ENCODE measurements at regions not wholly inside any gene's neighbourhood (a gene's known extent, or its start where the extent isn't known, plus 50 kb on each side); places are given as distances from the start of the nearest gene placed in this dataset. TPM values are rescaled to one million over a fixed set of nuclear protein-coding genes. Genes with fewer than 3 reads are reported as not detected.

Small RNAs in the stretch of these regions (small RNA-seq; reads per million reads assigned to genes)
- not detected for gene MIR4455
